Large intestine (tissue), 3 donors: ENCODE measurements at regions not wholly inside any gene's neighbourhood (a gene's known extent, or its start where the extent isn't known, plus 50 kb on each side); places are given as distances from the start of the nearest gene placed in this dataset.

ENCODE experiments used
- DNase-seq, 2 donors: peaks; one replicate each; pipeline versions ENCODE4 v3.0.0 to v3.0.0-alpha.2; 2013
- H3K27ac ChIP-seq: one replicate; pipeline ENCODE4 v1.5.1; 2013; ENCODE audit warnings: low read length
- H3K27me3 ChIP-seq: 2 replicates; pipeline ENCODE4 v1.6.1; 2013; ENCODE audit warnings: low read length; ENCODE audit not compliant: control insufficient read depth, insufficient read depth
- H3K36me3 ChIP-seq: 2 replicates; pipeline ENCODE4 v1.6.1; 2013; ENCODE audit warnings: low read length; ENCODE audit not compliant: control insufficient read depth, insufficient read depth
- H3K4me1 ChIP-seq: one replicate; pipeline ENCODE4 v1.6.1; 2013; ENCODE audit warnings: low read length; ENCODE audit not compliant: control insufficient read depth, insufficient read depth
- H3K4me3 ChIP-seq: one replicate; pipeline ENCODE4 v1.5.1; 2013; ENCODE audit warnings: low read length
- H3K9me3 ChIP-seq: one replicate; pipeline ENCODE4 v1.6.1; 2013; ENCODE audit warnings: mild to moderate bottlenecking, low read depth, low read length, moderate library complexity; ENCODE audit not compliant: control insufficient read depth
- WGBS: methylation state at CpG from one replicate; pipeline ENCODE4 v1.1.5; 2013; ENCODE audit warnings: low lambda C conversion rate; ENCODE audit not compliant: insufficient coverage; 5-methylcytosine and 5-hydroxymethylcytosine counted together

DNA sequence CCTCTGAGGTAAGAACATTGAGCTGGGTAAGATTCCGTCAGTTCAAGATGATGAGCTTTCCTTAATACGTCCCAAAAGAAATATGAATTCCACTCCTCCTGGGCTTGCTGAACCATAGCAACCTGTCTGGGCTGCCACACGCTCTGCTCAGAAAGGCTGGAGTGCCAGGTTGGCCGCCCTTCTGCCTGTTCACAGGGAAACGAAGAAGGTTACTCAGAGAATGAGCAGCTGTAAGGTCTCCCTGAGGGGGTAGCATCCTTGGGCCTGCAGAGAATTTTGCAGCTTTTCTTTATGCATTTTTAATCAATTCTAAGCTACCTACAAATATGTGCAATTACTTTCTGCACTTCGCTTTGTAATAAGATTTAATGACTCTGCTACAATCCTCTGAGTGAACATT, 130.7 kb upstream of the BACE2 start:
- DNase-seq, result no peak
- no peak overlapping the region for H3K27ac ChIP-seq
- WGBS, result 90% methylated on average over 2 of the region's 6 CpGs
- H3K4me1 ChIP-seq, result no peaks in the 10 kb centered on the region
- no peaks in the 10 kb centered on the region for H3K9me3 ChIP-seq
- H3K36me3 ChIP-seq, result no peaks in the 10 kb centered on the region
- H3K27me3 ChIP-seq, result no peaks in the 10 kb centered on the region
- H3K4me3 ChIP-seq, result no peak overlapping the region

DNA sequence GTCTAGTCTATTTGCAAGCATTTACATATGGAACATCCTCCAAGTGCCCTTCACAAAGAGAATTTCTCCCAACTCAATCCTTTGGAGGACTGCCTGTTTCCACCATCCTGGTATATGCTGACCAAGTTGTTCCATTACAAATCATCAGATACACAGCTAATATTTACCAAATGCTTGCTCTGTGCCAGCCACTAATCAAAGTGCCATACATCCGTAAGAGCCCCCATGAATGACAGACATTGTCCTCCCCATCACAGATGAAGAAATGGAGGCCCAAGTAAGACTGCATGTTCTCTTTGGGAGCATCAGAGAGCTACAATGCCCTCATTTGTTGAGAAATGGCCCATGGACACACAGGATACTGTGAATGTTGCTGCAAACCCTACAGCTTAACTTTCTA, 130.0 kb upstream of the BACE2 start:
- Histone ChIP-seq H3K4me3 (no peak overlapping the region), H3K27ac (no peak overlapping the region), H3K4me1 (no peaks in the 10 kb centered on the region), H3K36me3 (no peaks in the 10 kb centered on the region), H3K27me3 (no peaks in the 10 kb centered on the region), H3K9me3 (no peaks in the 10 kb centered on the region)
- WGBS, result no CpG with 5 or more reads among the region's 1 CpG
- DNase-seq, result no peak

DNA sequence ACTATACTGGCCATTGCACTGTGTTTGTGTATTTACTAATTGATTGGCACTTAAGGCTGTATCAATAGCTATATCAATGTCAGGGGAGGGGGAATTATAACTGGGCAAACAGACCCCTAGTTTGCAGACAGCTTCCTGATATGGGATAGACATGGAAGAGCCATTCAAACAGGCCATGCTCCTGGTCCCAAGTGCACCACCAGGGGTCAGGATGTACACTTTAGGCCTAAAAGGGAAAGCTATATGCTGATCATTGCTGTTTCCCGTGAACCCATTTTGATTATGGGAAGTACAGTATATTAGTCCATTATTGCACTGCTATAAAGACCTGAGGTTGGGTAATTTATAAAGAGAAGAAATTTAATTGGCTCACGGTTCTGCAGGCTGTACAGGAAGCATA, 124.9 kb upstream of the BACE2 start:
- WGBS, result 80% methylated on average over 1 of the region's 2 CpGs

DNA sequence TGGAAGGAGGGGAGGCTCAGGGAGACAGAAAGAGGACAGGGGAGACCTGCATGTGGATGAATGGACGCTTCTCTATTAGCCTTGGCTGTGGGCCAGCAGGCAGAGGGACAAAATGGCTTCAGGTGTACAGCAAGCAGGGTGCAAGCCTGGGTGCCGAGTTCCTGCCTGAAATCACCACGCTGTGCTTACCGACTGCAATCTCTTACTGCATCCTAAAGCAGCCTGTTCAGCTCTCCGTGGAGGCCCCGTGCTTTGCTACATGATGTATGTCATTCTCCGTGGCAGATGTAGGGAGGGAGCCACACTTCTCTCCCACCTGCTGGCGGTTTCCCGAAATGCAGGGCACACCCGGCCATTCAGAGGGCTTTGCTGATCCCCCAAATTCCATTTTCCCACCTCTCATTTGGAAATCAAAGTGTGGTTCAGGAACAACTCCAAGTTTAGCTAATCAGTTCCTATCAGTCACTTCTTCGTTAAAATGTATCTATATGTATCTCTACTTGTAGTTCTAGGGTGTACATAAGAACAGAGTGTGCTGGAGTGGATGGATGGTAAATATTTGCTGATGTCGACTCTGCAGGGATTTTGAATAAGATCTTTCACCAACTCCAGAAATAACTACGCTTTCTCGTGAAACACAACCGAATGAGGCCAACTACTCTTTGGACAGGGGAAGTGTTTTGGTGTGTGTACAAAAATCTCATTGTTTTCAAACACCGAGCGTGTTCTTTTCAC, 122.3 kb upstream of the BACE2 start:
- WGBS, result no CpG with 5 or more reads among the region's 17 CpGs
- DNase-seq, result peak in 1 of 2 donors; percentile 14
- Histone ChIP-seq H3K27me3 (peaks cover 7% of the 10 kb centered on the region), H3K4me3 (no peak overlapping the region), H3K27ac (no peak overlapping the region), H3K9me3 (no peaks in the 10 kb centered on the region), H3K4me1 (no peaks in the 10 kb centered on the region), H3K36me3 (no peaks in the 10 kb centered on the region)

More for the DNA sequence above, 124.9 kb upstream of the BACE2 start:
- H3K9me3 ChIP-seq, result no peaks in the 10 kb centered on the region
- no peaks in the 10 kb centered on the region for H3K4me1 ChIP-seq
- DNase-seq, result no peak
- H3K27me3 ChIP-seq, result peaks cover 7% of the 10 kb centered on the region
- no peak overlapping the region for H3K4me3 ChIP-seq
- H3K36me3 ChIP-seq, result no peaks in the 10 kb centered on the region
- no peak overlapping the region for H3K27ac ChIP-seq

DNA sequence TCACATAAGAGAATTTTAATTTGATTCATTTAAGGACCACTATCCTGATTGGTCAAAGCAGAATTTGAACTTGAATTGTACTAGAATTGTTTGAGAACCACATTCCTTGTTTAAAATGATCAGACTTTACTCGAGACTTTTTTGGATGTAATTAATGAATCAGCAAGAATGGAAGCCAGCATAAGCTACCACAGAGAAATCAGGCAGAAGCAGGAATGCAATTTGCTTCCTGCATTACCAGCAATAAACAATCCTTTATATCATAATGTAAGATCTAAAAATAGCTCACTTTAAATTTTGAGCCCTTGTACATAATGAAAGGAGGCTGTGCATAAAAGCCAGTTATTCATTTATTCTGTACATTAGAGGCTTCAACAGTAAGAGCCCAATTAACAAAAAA, 119.8 kb upstream of the BACE2 start:
- DNase-seq, result no peak
- WGBS, result no CpG with 5 or more reads among the region's 1 CpG

DNA sequence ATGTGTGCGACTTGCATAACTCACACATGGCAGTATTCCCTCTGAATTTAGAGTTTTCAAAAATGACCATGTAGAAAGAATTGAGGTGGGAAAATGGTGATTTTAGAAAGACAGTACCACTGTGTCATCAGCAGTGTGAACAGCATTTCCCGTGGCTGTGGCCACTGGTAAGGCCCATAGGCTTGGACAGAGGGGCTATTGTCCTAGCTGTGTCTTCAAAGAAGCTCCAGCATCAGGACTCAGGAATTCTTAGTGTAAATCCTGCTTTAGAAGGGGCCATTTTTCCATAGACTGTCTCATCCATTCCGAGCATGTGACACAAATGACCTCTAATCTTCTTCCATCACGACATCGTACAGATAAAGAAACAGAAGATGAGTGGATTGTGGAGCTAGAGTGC, 119.3 kb upstream of the BACE2 start:
- Histone ChIP-seq H3K27ac (no peak overlapping the region), H3K4me3 (no peak overlapping the region), H3K36me3 (no peaks in the 10 kb centered on the region), H3K4me1 (no peaks in the 10 kb centered on the region), H3K9me3 (no peaks in the 10 kb centered on the region), H3K27me3 (peaks cover 7% of the 10 kb centered on the region)
- WGBS, result 80% methylated on average over 1 of the region's 5 CpGs
- DNase-seq, result no peak

More for the DNA sequence above, 119.8 kb upstream of the BACE2 start:
- H3K36me3 ChIP-seq, result no peaks in the 10 kb centered on the region
- H3K27ac ChIP-seq, result no peak overlapping the region
- H3K4me3 ChIP-seq, result no peak overlapping the region
- peaks cover 7% of the 10 kb centered on the region for H3K27me3 ChIP-seq
- H3K9me3 ChIP-seq, result no peaks in the 10 kb centered on the region
- H3K4me1 ChIP-seq, result no peaks in the 10 kb centered on the region

DNA sequence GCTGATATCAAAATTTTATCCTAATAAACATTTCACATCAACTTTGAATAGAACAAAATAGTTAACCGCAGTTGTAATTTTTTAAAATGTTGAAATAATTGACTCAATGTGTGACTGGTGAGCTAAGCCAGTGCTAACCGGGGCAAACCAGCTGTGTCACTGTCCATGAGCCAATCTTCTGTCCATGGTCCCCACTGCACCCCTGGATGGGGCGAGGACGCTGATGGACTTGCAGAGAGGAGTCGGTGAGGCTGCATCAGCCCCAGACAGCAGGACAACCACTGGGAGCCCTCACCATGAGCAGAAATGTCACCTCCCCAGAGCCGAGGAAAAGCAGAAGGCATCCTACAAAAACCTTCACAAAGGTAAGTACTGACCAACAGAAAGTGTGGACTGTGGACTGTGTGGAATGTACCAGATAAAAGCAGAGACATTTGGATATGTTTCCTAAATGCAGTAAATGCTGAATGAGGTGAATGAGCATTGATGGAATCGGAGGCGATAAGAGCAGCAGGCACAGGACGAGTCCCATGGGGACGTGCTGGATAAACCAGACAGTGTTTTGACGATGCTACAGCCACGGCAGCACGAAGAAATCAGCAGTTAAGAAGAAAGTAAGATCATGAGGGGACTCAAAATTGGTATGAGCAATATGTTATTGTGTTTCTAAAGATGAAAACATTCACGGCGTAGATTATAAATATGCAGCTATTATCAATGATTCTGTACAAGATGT, 115.0 kb upstream of the BACE2 start:
- Histone ChIP-seq H3K4me3 (no peak overlapping the region), H3K27me3 (no peaks in the 10 kb centered on the region), H3K27ac (no peak overlapping the region), H3K4me1 (no peaks in the 10 kb centered on the region), H3K9me3 (no peaks in the 10 kb centered on the region), H3K36me3 (no peaks in the 10 kb centered on the region)
- 100% methylated on average over 3 of the region's 15 CpGs for WGBS
- no peak for DNase-seq

DNA sequence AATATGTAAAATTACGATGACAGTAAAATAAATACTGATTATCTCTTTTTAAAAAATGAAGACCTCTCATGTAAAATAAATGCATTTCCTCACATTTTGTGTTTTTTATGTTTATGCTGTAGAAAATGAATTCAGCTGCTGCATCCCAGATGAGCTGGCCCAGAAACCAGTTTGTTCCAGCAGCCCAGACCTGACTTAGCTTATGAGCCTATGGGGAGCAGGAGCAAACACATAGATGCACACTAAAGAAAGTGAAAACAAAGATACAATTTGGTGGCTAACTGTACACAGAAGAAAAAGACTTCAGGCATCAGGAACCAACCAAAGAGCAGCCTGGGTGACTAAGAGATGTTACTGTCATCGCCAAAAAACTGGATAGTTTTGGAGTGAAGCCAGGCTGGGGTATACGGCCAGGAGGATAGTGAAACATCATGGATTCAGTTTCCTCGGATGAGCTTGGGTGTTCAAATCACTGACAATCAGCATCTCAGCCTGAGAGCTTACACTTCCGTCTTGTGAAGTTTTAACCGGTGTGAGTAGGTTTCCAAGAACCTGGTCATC, 113.9 kb upstream of the BACE2 start:
- Histone ChIP-seq H3K4me3 (no peak overlapping the region), H3K4me1 (no peaks in the 10 kb centered on the region), H3K27me3 (no peaks in the 10 kb centered on the region), H3K27ac (no peak overlapping the region), H3K36me3 (no peaks in the 10 kb centered on the region), H3K9me3 (no peaks in the 10 kb centered on the region)
- 86% methylated on average over 1 of the region's 6 CpGs for WGBS
- no peak for DNase-seq

DNA sequence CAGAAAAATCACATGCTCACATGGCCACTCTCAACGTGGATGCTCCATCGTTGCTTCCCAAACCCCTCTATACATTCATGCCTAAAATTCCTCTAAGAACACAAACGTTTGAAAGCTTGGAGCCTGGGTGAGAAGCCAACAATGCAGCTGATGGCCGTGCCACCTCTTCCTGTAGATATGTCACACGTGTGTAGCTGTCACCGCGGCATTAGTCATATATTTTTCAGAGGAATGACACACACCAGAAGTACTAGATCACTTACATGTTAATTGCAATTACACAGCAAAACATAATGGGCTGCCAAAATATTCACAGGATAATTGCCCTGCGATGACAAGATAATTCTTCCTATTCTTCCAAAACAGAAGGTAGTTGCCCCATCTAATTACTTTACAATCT, 112.7 kb upstream of the BACE2 start:
- H3K36me3 ChIP-seq, result no peaks in the 10 kb centered on the region
- no peak overlapping the region for H3K4me3 ChIP-seq
- 100% methylated on average over 2 of the region's 8 CpGs for WGBS
- no peak for DNase-seq
- H3K27me3 ChIP-seq, result no peaks in the 10 kb centered on the region
- no peak overlapping the region for H3K27ac ChIP-seq
- H3K4me1 ChIP-seq, result no peaks in the 10 kb centered on the region
- H3K9me3 ChIP-seq, result no peaks in the 10 kb centered on the region

DNA sequence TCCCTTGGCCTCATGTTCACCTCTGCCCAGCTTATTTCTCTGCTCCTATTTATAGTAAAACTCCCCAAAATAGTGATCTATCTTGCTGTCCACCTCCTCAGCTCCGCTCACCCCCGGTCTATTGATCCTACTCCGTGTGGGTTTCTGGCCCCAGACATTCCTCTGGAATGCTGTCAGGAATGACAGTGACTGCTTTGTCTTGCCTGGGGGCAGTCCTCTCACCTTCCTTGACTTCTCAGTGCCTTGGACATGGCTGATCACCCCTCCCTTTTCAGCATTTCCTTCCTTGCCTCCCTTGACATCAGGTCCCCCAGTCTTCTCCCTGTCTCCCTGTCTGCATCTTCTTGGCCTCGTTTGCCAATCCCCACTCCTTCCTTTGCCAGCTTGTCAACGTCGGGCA, 108.1 kb upstream of the BACE2 start:
- Histone ChIP-seq H3K9me3 (no peaks in the 10 kb centered on the region), H3K27me3 (no peaks in the 10 kb centered on the region), H3K4me1 (no peaks in the 10 kb centered on the region), H3K36me3 (no peaks in the 10 kb centered on the region), H3K27ac (no peak overlapping the region), H3K4me3 (no peak overlapping the region)
- WGBS, result no CpG with 5 or more reads among the region's 6 CpGs
- DNase-seq, result no peak
